Ishikawa (cell line): ENCODE measurements at regions not wholly inside any gene's neighbourhood (a gene's known extent, or its start where the extent isn't known, plus 50 kb on each side); places are given as distances from the start of the nearest gene placed in this dataset.
A peak's percentile ranks its signal among the peaks of the same experiment; 100 is the strongest.

ENCODE experiments used
- CEBPB ChIP-seq: IDR thresholded peaks from 2 replicates; pipeline ENCODE4 v1.6.1; 2012
- CREB1 ChIP-seq: IDR thresholded peaks from 2 replicates; pipeline ENCODE4 v1.6.1; 2012; ENCODE audit warnings: low read depth
- EGR1 ChIP-seq: IDR thresholded peaks from 2 replicates; pipeline ENCODE4 v1.6.1; 2012
- EP300 ChIP-seq: IDR thresholded peaks from 2 replicates; pipeline ENCODE4 v1.6.1; 2012; ENCODE audit warnings: borderline replicate concordance
- FOXM1 ChIP-seq: IDR thresholded peaks from 2 replicates; pipeline ENCODE4 v1.6.1; 2012; ENCODE audit warnings: low read depth, borderline replicate concordance
- MAX ChIP-seq: IDR thresholded peaks from 2 replicates; pipeline ENCODE4 v1.6.1; 2012
- NFIC ChIP-seq: IDR thresholded peaks from 2 replicates; pipeline ENCODE4 v1.6.1; 2012
- RAD21 ChIP-seq: IDR thresholded peaks from 2 replicates; pipeline ENCODE4 v1.6.1; 2012; ENCODE audit warnings: low read depth
- REST ChIP-seq: IDR thresholded peaks from 2 replicates; pipeline ENCODE4 v1.6.1; 2012; ENCODE audit warnings: low read depth, mild to moderate bottlenecking
- TAF1 ChIP-seq: IDR thresholded peaks from 2 replicates; pipeline ENCODE4 v1.6.1; 2012; ENCODE audit warnings: low read depth, mild to moderate bottlenecking
- TCF12 ChIP-seq: IDR thresholded peaks from 2 replicates; pipeline ENCODE4 v1.6.1; 2012; ENCODE audit warnings: low read depth
- TEAD4 ChIP-seq: IDR thresholded peaks from 2 replicates; pipeline ENCODE4 v1.6.1; 2012
- USF1 ChIP-seq: IDR thresholded peaks from 2 replicates; pipeline ENCODE4 v1.6.1; 2012
- YY1 ChIP-seq: IDR thresholded peaks from 2 replicates; pipeline ENCODE4 v1.6.1; 2012; ENCODE audit warnings: low read depth
- ZBTB7A ChIP-seq: IDR thresholded peaks from 2 replicates; pipeline ENCODE4 v1.6.1; 2012; ENCODE audit warnings: low read depth

- no peak for TF ChIP-seq CREB1
- no peak for TF ChIP-seq ZBTB7A
- TF ChIP-seq NFIC: no peak
- no peak for TF ChIP-seq EGR1
- TF ChIP-seq TAF1: no peak
- TF ChIP-seq FOXM1: no peak
- TF ChIP-seq MAX: no peak
- TF ChIP-seq TCF12: no peak
- TF ChIP-seq CEBPB: no peak
These were observed 107.8 kb upstream of the ARID2 start for GRCh38 chr12:45621703-45622102.

- TF ChIP-seq ZBTB7A (no peak), EP300 (no peak), REST (no peak), FOXM1 (no peak), USF1 (no peak), RAD21 (no peak), TEAD4 (peak; percentile 66), MAX (0 out of 2 replicates have a peak, but pooled peaks have one; percentile 21), TCF12 (no peak), CEBPB (peak; percentile 51; the same call in 1 of the 2 replicates), YY1 (no peak), TAF1 (no peak), CREB1 (no peak), NFIC (peak; percentile 37; the same call in 1 of the 2 replicates), EGR1 (no peak)
These were observed 107.1 kb upstream of the ARID2 start for GRCh38 chr12:45622210-45622937.

GRCh38 chr12:45623221-45623620 is 106.3 kb upstream of the ARID2 start:
- TF ChIP-seq CEBPB (no peak), FOXM1 (no peak)

GRCh38 chr12:45623940-45624339 is 105.6 kb upstream of the ARID2 start:
- no peak for TF ChIP-seq TCF12
- TF ChIP-seq TAF1: no peak
- TF ChIP-seq YY1: no peak
- no peak for TF ChIP-seq EP300
- no peak for TF ChIP-seq TEAD4
- TF ChIP-seq CEBPB: no peak
- no peak for TF ChIP-seq EGR1
- TF ChIP-seq CREB1: no peak
- TF ChIP-seq USF1: no peak
- no peak for TF ChIP-seq NFIC
- no peak for TF ChIP-seq FOXM1
- no peak for TF ChIP-seq RAD21
- no peak for TF ChIP-seq REST
- no peak for TF ChIP-seq ZBTB7A
- no peak for TF ChIP-seq MAX

GRCh38 chr12:45626965-45627364 is 102.5 kb upstream of the ARID2 start:
- no peak for TF ChIP-seq EP300
- no peak for TF ChIP-seq ZBTB7A
- no peak for TF ChIP-seq YY1
- no peak for TF ChIP-seq FOXM1
- TF ChIP-seq TCF12: no peak
- no peak for TF ChIP-seq MAX
- TF ChIP-seq RAD21: no peak
- TF ChIP-seq CREB1: no peak
- no peak for TF ChIP-seq EGR1
- no peak for TF ChIP-seq TEAD4
- TF ChIP-seq USF1: no peak
- no peak for TF ChIP-seq NFIC
- no peak for TF ChIP-seq REST
- no peak for TF ChIP-seq CEBPB
- TF ChIP-seq TAF1: no peak
